ENCODE measurements at regions not wholly inside any gene's neighbourhood (a gene's known extent, or its start where the extent isn't known, plus 50 kb on each side); places are given as distances from the start of the nearest gene placed in this dataset.

GRCh38 chr3:107263269-107264021 is 113.8 kb upstream of the CCDC54 start:
- TF ChIP-seq, protein P1, sequence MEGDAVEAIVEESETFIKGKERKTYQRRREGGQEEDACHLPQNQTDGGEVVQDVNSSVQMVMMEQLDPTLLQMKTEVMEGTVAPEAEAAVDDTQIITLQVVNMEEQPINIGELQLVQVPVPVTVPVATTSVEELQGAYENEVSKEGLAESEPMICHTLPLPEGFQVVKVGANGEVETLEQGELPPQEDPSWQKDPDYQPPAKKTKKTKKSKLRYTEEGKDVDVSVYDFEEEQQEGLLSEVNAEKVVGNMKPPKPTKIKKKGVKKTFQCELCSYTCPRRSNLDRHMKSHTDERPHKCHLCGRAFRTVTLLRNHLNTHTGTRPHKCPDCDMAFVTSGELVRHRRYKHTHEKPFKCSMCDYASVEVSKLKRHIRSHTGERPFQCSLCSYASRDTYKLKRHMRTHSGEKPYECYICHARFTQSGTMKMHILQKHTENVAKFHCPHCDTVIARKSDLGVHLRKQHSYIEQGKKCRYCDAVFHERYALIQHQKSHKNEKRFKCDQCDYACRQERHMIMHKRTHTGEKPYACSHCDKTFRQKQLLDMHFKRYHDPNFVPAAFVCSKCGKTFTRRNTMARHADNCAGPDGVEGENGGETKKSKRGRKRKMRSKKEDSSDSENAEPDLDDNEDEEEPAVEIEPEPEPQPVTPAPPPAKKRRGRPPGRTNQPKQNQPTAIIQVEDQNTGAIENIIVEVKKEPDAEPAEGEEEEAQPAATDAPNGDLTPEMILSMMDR (IDR thresholded peaks at IDR 0.05), result no peak
- TF ChIP-seq ZFX (IDR thresholded peaks at IDR 0.05; ENCODE audit: borderline replicate concordance), result no peak

Data from 22Rv1 (cell line).